Progenitor cell of endocrine pancreas (in vitro differentiated cells): ENCODE measurements at regions not wholly inside any gene's neighbourhood (a gene's known extent, or its start where the extent isn't known, plus 50 kb on each side); places are given as distances from the start of the nearest gene placed in this dataset.

Source experiments
- DNase-seq: peaks from one replicate; pipeline ENCODE4 v3.0.0; 2021; ENCODE audit warnings: low spot score; ENCODE audit not compliant: unreplicated experiment
- H3K27ac Mint-ChIP-seq: 2 replicates; pipeline ENCODE4 v1.8.0; 2021; ENCODE audit warnings: mild to moderate bottlenecking, moderate library complexity, mixed read lengths
- H3K27me3 Mint-ChIP-seq: 2 replicates; pipeline ENCODE4 v1.8.0; 2021; ENCODE audit warnings: mixed read lengths
- H3K36me3 Mint-ChIP-seq: 2 replicates; pipeline ENCODE4 v1.8.0; 2022; ENCODE audit warnings: mixed read lengths; ENCODE audit not compliant: insufficient read depth
- H3K4me1 Mint-ChIP-seq: 2 replicates; pipeline ENCODE4 v1.8.0; 2021; ENCODE audit warnings: low read depth, mixed read lengths
- H3K4me3 Mint-ChIP-seq: 2 replicates; pipeline ENCODE4 v1.8.0; 2021; ENCODE audit warnings: low read depth, mild to moderate bottlenecking, moderate library complexity, mixed read lengths
- H3K9me3 Mint-ChIP-seq: 2 replicates; pipeline ENCODE4 v1.8.0; 2021; ENCODE audit warnings: low read depth, mixed read lengths
- TF ChIP-seq, protein P1 (sequence below): fragments of 200-600 bp; sonication (generic); IDR thresholded peaks from one replicate; pipeline ENCODE4 v1.5.0; 2021; ENCODE audit warnings: antibody characterized with exemption, mild to moderate bottlenecking; ENCODE audit not compliant: unreplicated experiment

DNA sequence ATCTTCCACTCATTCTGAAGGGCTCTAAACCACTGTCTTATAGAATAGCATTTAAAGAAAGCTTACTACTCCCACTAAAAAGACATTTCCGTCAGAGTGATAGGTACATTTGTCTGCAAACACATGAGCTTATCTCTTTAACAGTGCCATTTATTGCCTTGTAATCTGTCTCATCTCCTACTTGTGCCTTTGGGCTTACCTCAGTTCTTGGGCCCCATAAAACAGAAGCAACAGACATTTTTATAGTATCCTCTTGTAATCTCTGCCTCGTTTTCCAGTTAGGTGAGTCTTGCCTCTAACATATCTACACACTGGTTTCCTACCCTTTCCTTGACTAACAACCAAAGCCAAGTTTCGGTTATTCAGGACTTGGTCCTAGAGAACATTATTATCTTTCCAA lies 681.4 kb upstream of the KIF2B start:
- H3K4me3 Mint-ChIP-seq, result no peak overlapping the region
- H3K27me3 Mint-ChIP-seq, result no peaks in the 10 kb centered on the region
- TF ChIP-seq, protein P1, sequence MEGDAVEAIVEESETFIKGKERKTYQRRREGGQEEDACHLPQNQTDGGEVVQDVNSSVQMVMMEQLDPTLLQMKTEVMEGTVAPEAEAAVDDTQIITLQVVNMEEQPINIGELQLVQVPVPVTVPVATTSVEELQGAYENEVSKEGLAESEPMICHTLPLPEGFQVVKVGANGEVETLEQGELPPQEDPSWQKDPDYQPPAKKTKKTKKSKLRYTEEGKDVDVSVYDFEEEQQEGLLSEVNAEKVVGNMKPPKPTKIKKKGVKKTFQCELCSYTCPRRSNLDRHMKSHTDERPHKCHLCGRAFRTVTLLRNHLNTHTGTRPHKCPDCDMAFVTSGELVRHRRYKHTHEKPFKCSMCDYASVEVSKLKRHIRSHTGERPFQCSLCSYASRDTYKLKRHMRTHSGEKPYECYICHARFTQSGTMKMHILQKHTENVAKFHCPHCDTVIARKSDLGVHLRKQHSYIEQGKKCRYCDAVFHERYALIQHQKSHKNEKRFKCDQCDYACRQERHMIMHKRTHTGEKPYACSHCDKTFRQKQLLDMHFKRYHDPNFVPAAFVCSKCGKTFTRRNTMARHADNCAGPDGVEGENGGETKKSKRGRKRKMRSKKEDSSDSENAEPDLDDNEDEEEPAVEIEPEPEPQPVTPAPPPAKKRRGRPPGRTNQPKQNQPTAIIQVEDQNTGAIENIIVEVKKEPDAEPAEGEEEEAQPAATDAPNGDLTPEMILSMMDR, result no peak
- no peaks in the 10 kb centered on the region for H3K36me3 Mint-ChIP-seq
- H3K4me1 Mint-ChIP-seq, result peaks cover 26% of the 10 kb centered on the region
- H3K9me3 Mint-ChIP-seq, result no peaks in the 10 kb centered on the region
- DNase-seq, result no peak
- no peak overlapping the region for H3K27ac Mint-ChIP-seq

DNA sequence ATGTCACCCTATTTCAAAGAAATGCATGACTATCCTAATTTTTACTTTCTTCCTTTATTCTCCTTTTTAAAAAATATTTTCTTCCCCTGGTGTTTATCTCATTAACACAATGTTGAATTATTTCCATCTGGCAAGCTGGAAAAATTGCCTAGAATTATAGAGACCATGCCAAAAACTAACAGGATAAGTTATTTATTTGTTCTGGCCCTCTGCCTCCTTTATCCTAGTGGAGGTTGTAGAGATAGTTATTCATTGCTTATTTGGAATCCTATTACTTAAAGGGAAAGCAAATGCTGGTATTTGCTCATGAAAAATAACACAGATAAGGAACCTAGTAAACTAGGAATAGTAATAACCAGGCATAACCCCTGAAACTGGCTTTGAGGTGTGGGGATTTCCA lies 684.9 kb upstream of the KIF2B start:
- peaks cover 24% of the 10 kb centered on the region for H3K4me1 Mint-ChIP-seq
- no peak for DNase-seq
- no peak overlapping the region for H3K4me3 Mint-ChIP-seq
- H3K27me3 Mint-ChIP-seq, result no peaks in the 10 kb centered on the region
- TF ChIP-seq, protein P1, result no peak
- no peak overlapping the region for H3K27ac Mint-ChIP-seq
- no peaks in the 10 kb centered on the region for H3K36me3 Mint-ChIP-seq
- H3K9me3 Mint-ChIP-seq, result no peaks in the 10 kb centered on the region

DNA sequence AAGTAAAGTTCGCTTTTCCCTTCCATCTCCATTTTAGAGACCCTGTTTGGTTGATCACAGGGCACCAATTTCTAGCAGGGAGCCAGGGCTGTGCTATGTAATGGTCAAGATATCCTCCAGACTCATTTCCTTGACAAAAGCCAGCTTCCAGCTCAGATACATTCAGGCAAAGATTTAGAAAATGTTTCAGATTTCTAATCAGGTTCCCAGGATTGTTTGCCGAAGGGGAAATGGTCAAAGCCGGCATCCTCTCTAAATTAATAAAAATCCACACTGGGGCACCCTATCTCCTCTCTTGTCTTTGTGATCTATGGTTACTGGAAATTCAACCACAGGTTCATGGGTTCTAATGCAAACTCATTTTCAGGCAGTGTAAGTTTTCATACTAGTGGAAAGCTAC lies 686.8 kb upstream of the KIF2B start:
- Mint-ChIP-seq H3K27ac (no peak overlapping the region), H3K36me3 (no peaks in the 10 kb centered on the region), H3K27me3 (no peaks in the 10 kb centered on the region), H3K9me3 (no peaks in the 10 kb centered on the region), H3K4me1 (peaks cover 21% of the 10 kb centered on the region), H3K4me3 (no peak overlapping the region)
- TF ChIP-seq, protein P1, result no peak
- no peak for DNase-seq

DNA sequence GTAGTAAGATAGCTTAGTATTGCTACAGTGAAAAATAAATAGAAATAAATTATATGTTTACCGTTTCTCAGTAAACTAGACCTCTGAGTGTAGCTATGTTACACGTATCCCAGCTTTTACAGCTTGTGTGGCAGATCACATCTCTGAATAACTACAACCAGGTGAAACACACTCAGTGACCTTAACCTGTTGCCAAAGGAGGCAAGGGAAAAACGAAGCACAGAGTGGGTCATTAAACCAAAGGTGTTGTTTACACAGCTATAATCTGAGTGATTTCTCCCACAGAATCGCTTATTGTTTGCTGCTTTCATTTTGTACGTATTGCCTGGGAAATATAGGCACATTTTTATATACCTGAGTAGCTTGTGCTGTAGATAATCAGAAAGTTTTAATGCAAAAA lies 688.2 kb upstream of the KIF2B start:
- Mint-ChIP-seq H3K36me3 (no peaks in the 10 kb centered on the region), H3K4me3 (no peak overlapping the region), H3K4me1 (peaks cover 21% of the 10 kb centered on the region), H3K9me3 (no peaks in the 10 kb centered on the region), H3K27ac (no peak overlapping the region), H3K27me3 (no peaks in the 10 kb centered on the region)
- TF ChIP-seq, protein P1, result no peak
- DNase-seq, result no peak

DNA sequence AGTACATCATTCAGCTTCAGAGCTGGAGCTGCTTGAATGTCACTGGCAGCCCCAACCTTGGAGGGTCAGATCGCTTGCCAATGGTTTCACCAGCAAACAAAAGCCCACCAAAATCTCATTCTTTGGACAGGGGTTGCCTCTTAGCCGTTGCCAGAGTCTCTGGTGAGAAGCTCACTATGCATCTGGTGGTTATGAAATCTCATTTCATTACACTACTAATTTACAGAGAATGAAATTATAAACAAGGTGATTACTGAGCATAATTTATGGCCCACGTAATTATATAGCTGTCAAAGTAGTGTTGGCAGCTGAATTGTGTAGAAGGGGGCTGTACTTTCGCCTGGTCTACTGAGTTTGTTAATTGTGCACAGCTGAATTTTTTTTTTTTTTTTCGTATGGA lies 688.9 kb upstream of the KIF2B start:
- DNase-seq, result no peak
- no peaks in the 10 kb centered on the region for H3K36me3 Mint-ChIP-seq
- no peaks in the 10 kb centered on the region for H3K27me3 Mint-ChIP-seq
- no peaks in the 10 kb centered on the region for H3K9me3 Mint-ChIP-seq
- H3K4me1 Mint-ChIP-seq, result peaks cover 21% of the 10 kb centered on the region
- TF ChIP-seq, protein P1, result no peak
- H3K27ac Mint-ChIP-seq, result no peak overlapping the region
- H3K4me3 Mint-ChIP-seq, result no peak overlapping the region
